ENCODE measurements at regions not wholly inside any gene's neighbourhood (a gene's known extent, or its start where the extent isn't known, plus 50 kb on each side); places are given as distances from the start of the nearest gene placed in this dataset.
A peak's percentile ranks its signal among the peaks of the same experiment; 100 is the strongest.

DNA sequence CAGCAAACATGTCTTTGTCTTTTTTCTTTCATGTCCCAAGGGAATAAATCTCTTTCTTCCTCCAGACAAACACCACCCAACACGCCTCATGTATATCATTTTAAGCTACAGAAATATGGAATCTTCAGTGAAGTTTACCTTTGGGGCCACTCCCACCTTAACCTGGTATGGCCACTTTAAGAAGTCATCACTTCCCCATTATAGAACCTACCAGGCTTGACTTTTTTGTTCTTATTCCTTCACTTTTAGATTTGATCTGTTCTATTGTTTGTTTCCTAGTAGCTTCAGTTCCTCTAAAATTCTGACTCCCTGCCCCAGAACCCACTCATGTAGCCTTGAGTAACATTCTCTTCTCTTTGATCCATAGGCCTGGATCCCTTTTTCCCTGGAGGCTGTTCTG, 226.3 kb downstream of the HLX start:
- peaks cover 10% of the 10 kb centered on the region for H3K4me1 Mint-ChIP-seq
- TF ChIP-seq EZH2 (IDR thresholded peaks at IDR 0.05; ENCODE audit: borderline replicate concordance, insufficient read depth, low read depth, low read length, poor library complexity, severe bottlenecking) (no peak), CTCF (IDR thresholded peaks at IDR 0.05) (no peak)
- DNase-seq (peak; percentile 37), ATAC-seq (ENCODE audit: low read depth) (peak; percentile 17)
- no peaks in the 10 kb centered on the region for H4K20me1 ChIP-seq (ENCODE audit: control insufficient read depth, insufficient read depth, low read length, poor library complexity, severe bottlenecking)
- WGBS (ENCODE audit: insufficient coverage) = no CpG with 5 or more reads among the region's 1 CpG
- H3K9me3 Mint-ChIP-seq (ENCODE audit: insufficient read depth) = no peaks in the 10 kb centered on the region
- no peak overlapping the region for H3K27ac ChIP-seq (ENCODE audit: low read length in 2 of 2)
- no peak overlapping the region for H2AFZ ChIP-seq (ENCODE audit: insufficient read depth, low read depth, low read length, poor library complexity, severe bottlenecking)
- no peaks in the 10 kb centered on the region for H3K27me3 ChIP-seq (replicated peaks in 1 of 4; ENCODE audit: control extremely low read depth in 1 of 4, control insufficient read depth in 3 of 4, insufficient read depth in 4 of 4, low read length in 3 of 4)
- no peaks in the 10 kb centered on the region for H3K79me2 ChIP-seq (ENCODE audit: control insufficient read depth, insufficient read depth, low read length)
- H3K9ac ChIP-seq (ENCODE audit: low read length) = no peak overlapping the region
- peak overlapping the region; percentile 18 for H3K4me2 ChIP-seq (replicated peaks; ENCODE audit: low read depth, low read length, poor library complexity, severe bottlenecking)
- H3K27ac Mint-ChIP-seq = no peak overlapping the region
- ChIA-PET CTCF (interaction anchor here (1.0 to 2.1 kb wide), 2 partner anchors 230 to 296 kb away, joined by 4 to 6 read pairs; no protein-coding TSS in a partner anchor), POLR2A (no interaction called here)
- intact Hi-C loops (cut with micrococcal nuclease) = no loop called here
- H3K36me3 ChIP-seq (replicated peaks in 1 of 2; ENCODE audit: control extremely low read depth in 1 of 2, control insufficient read depth in 1 of 2, extremely low read depth in 1 of 2, insufficient read depth in 2 of 2, low read length in 1 of 2) = no peaks in the 10 kb centered on the region
- no peak overlapping the region for H3K4me3 ChIP-seq (ENCODE audit: control extremely low read depth in 1 of 5, extremely low read depth in 1 of 5, insufficient read depth in 1 of 5, low read depth in 2 of 5, low read length in 4 of 5)
- no peaks in the 10 kb centered on the region for H3K9me3 ChIP-seq (ENCODE audit: control extremely low read depth in 1 of 3, control insufficient read depth in 2 of 3, insufficient read depth in 1 of 3, low read length in 2 of 3)
- no peaks in the 10 kb centered on the region for H3K27me3 Mint-ChIP-seq
- peak overlapping the region; percentile 11 for H3K4me3 Mint-ChIP-seq
- peaks cover 7 to 8% of the 10 kb centered on the region in 2 donors for H3K4me1 ChIP-seq (ENCODE audit: control insufficient read depth in 2 of 2, insufficient read depth in 2 of 2, low read length in 2 of 2)

DNA sequence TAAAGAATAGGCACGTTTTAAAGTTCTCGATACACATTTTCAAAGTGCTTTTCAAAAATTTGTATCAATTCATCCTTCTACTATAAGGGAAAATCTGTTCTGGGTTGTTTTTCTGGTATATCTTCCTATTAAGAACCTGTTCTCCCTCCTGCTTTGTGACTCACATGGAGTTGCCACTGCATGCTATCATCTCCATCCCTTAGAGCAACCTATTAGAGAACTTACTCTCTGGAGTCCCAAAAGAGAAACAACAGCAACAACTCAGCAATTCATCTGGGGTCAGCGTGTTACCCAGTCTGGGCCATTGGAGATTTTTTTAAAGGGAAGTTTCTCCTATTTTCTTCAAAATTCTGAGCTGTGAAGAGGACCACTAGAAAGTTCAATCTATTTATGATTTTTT, 227.4 kb downstream of the HLX start:
- POLR2A ChIA-PET = no interaction called here

More for the DNA sequence above, 227.4 kb downstream of the HLX start:
- CTCF ChIA-PET = no interaction called here
- H3K27me3 Mint-ChIP-seq = no peaks in the 10 kb centered on the region
- Histone ChIP-seq H3K4me1 (ENCODE audit: control insufficient read depth in 2 of 2, insufficient read depth in 2 of 2, low read length in 2 of 2) (peaks cover 7 to 8% of the 10 kb centered on the region in 2 donors), H3K36me3 (replicated peaks in 1 of 2; ENCODE audit: control extremely low read depth in 1 of 2, control insufficient read depth in 1 of 2, extremely low read depth in 1 of 2, insufficient read depth in 2 of 2, low read length in 1 of 2) (no peaks in the 10 kb centered on the region), H3K27ac (ENCODE audit: low read length in 2 of 2) (no peak overlapping the region), H3K4me2 (replicated peaks; ENCODE audit: low read depth, low read length, poor library complexity, severe bottlenecking) (no peak overlapping the region), H3K9ac (ENCODE audit: low read length) (no peak overlapping the region), H3K9me3 (ENCODE audit: control extremely low read depth in 1 of 3, control insufficient read depth in 2 of 3, insufficient read depth in 1 of 3, low read length in 2 of 3) (peaks cover 0 to 7% (median 1%) of the 10 kb centered on the region in 3 donors), H4K20me1 (ENCODE audit: control insufficient read depth, insufficient read depth, low read length, poor library complexity, severe bottlenecking) (no peaks in the 10 kb centered on the region), H2AFZ (ENCODE audit: insufficient read depth, low read depth, low read length, poor library complexity, severe bottlenecking) (no peak overlapping the region), H3K27me3 (replicated peaks in 1 of 4; ENCODE audit: control extremely low read depth in 1 of 4, control insufficient read depth in 3 of 4, insufficient read depth in 4 of 4, low read length in 3 of 4) (no peaks in the 10 kb centered on the region), H3K4me3 (ENCODE audit: control extremely low read depth in 1 of 5, extremely low read depth in 1 of 5, insufficient read depth in 1 of 5, low read depth in 2 of 5, low read length in 4 of 5) (no peak overlapping the region), H3K79me2 (ENCODE audit: control insufficient read depth, insufficient read depth, low read length) (no peaks in the 10 kb centered on the region)
- no peak for TF ChIP-seq EZH2 (IDR thresholded peaks at IDR 0.05; ENCODE audit: borderline replicate concordance, insufficient read depth, low read depth, low read length, poor library complexity, severe bottlenecking)
- TF ChIP-seq CTCF (IDR thresholded peaks at IDR 0.05) = no peak
- intact Hi-C loops (cut with micrococcal nuclease) = no loop called here
- ATAC-seq (ENCODE audit: low read depth) = no peak
- H3K9me3 Mint-ChIP-seq (ENCODE audit: insufficient read depth) = peaks cover 6% of the 10 kb centered on the region
- no peak overlapping the region for H3K4me3 Mint-ChIP-seq
- peaks cover 9% of the 10 kb centered on the region for H3K4me1 Mint-ChIP-seq
- no CpG with 5 or more reads among the region's 3 CpGs for WGBS (ENCODE audit: insufficient coverage)
- H3K27ac Mint-ChIP-seq = no peak overlapping the region
- DNase-seq = no peak

Data from B cell (primary cell).